OCI-LY3 (cell line): ENCODE measurements at regions not wholly inside any gene's neighbourhood (a gene's known extent, or its start where the extent isn't known, plus 50 kb on each side); places are given as distances from the start of the nearest gene placed in this dataset.

Experiments used
- H2AFZ ChIP-seq: fragments of 200-600, 300-600 bp; shearing (Covaris generic); 2 replicates; pipeline ENCODE4 v1.6.0; 2014; ENCODE audit warnings: antibody characterized with exemption, low read depth, low read length
- H3K27ac ChIP-seq: fragments of 200-600, 300-600 bp; sonication (generic); 2 replicates; pipeline ENCODE4 v1.5.1; 2014; ENCODE audit warnings: mild to moderate bottlenecking, low read length, moderate library complexity, mixed read lengths
- H3K27me3 ChIP-seq: fragments of 200-600, 300-600 bp; sonication (generic); 2 replicates; pipeline ENCODE4 v1.6.1; 2014; ENCODE audit warnings: low read depth, low read length, mixed read lengths
- H3K36me3 ChIP-seq: fragments of 200-600, 300-600 bp; sonication (generic); replicated peaks from 2 replicates; pipeline ENCODE3; 2014; ENCODE audit warnings: low read depth, low read length, mixed read lengths
- H3K4me1 ChIP-seq: fragments of 300-600, 200-600 bp; sonication (generic); 2 replicates; pipeline ENCODE4 v1.6.1; 2014; ENCODE audit warnings: low read length, mixed read lengths
- H3K4me2 ChIP-seq: fragments of 200-600, 300-600 bp; sonication (generic); 2 replicates; pipeline ENCODE4 v1.6.1; 2014; ENCODE audit warnings: low read length, mixed read lengths
- H3K4me3 ChIP-seq: fragments of 300-600, 200-600 bp; sonication (generic); 2 replicates; pipeline ENCODE4 v1.5.1; 2014; ENCODE audit warnings: antibody characterized with exemption, mild to moderate bottlenecking, low read length, moderate library complexity
- H3K79me2 ChIP-seq: fragments of 300-600, 200-600 bp; shearing (Covaris generic); 2 replicates; pipeline ENCODE4 v1.6.1; 2014; ENCODE audit warnings: mild to moderate bottlenecking, low read length, mixed read lengths
- H3K9ac ChIP-seq: fragments of 300-600, 200-600 bp; shearing (Covaris generic); 2 replicates; pipeline ENCODE4 v1.6.0; 2014; ENCODE audit warnings: mild to moderate bottlenecking, low read length, moderate library complexity
- H3K9me3 ChIP-seq: fragments of 200-600, 300-600 bp; shearing (Covaris generic); 2 replicates; pipeline ENCODE4 v1.6.1; 2014; ENCODE audit warnings: low read length, mixed read lengths; ENCODE audit not compliant: insufficient read depth
- H4K20me1 ChIP-seq: fragments of 200-600, 300-600 bp; sonication (generic); 2 replicates; pipeline ENCODE4 v1.6.1; 2016; ENCODE audit warnings: low read length, mixed read lengths; ENCODE audit not compliant: insufficient read depth
- EZH2phosphoT487 ChIP-seq: fragments of 200-600 bp; shearing (Covaris generic); IDR thresholded peaks from 2 replicates; pipeline ENCODE4 v1.6.1; 2018; ENCODE audit warnings: antibody characterized with exemption, mixed run types, low read depth
- TF ChIP-seq, protein P1 (sequence below): fragments of 200-600, 300-600 bp; sonication (generic); IDR thresholded peaks from 2 replicates; pipeline ENCODE4 v1.5.1; 2014; ENCODE audit warnings: antibody characterized with exemption, low read length, low read depth

- Histone ChIP-seq H3K4me1 (peaks cover 1% of the 10 kb centered on the region), H3K79me2 (no peaks in the 10 kb centered on the region), H3K27me3 (no peaks in the 10 kb centered on the region), H3K27ac (no peak overlapping the region), H3K9me3 (peaks cover 7% of the 10 kb centered on the region), H4K20me1 (no peaks in the 10 kb centered on the region), H3K9ac (no peak overlapping the region), H3K36me3 (peaks cover 13% of the 10 kb centered on the region), H3K4me2 (no peak overlapping the region), H2AFZ (no peak overlapping the region), H3K4me3 (no peak overlapping the region)
- no peak for TF ChIP-seq EZH2phosphoT487
- TF ChIP-seq, protein P1, sequence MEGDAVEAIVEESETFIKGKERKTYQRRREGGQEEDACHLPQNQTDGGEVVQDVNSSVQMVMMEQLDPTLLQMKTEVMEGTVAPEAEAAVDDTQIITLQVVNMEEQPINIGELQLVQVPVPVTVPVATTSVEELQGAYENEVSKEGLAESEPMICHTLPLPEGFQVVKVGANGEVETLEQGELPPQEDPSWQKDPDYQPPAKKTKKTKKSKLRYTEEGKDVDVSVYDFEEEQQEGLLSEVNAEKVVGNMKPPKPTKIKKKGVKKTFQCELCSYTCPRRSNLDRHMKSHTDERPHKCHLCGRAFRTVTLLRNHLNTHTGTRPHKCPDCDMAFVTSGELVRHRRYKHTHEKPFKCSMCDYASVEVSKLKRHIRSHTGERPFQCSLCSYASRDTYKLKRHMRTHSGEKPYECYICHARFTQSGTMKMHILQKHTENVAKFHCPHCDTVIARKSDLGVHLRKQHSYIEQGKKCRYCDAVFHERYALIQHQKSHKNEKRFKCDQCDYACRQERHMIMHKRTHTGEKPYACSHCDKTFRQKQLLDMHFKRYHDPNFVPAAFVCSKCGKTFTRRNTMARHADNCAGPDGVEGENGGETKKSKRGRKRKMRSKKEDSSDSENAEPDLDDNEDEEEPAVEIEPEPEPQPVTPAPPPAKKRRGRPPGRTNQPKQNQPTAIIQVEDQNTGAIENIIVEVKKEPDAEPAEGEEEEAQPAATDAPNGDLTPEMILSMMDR: no peak
Measured at GRCh38 chr14:98798099-98798498, 473.9 kb downstream of the BCL11B start.

- Histone ChIP-seq H3K36me3 (no peaks in the 10 kb centered on the region), H3K79me2 (no peaks in the 10 kb centered on the region), H3K27ac (no peak overlapping the region), H3K9me3 (no peaks in the 10 kb centered on the region), H2AFZ (no peak overlapping the region), H4K20me1 (no peaks in the 10 kb centered on the region), H3K27me3 (no peaks in the 10 kb centered on the region), H3K4me1 (no peaks in the 10 kb centered on the region), H3K4me3 (no peak overlapping the region), H3K4me2 (no peak overlapping the region), H3K9ac (no peak overlapping the region)
- TF ChIP-seq, protein P1: no peak
- TF ChIP-seq EZH2phosphoT487: no peak
Measured at GRCh38 chr14:98799891-98800290, 472.1 kb downstream of the BCL11B start.

GRCh38 chr14:98802044-98802443 lies 470.0 kb downstream of the BCL11B start:
- H3K9me3 ChIP-seq: no peaks in the 10 kb centered on the region
- TF ChIP-seq, protein P1: no peak
- TF ChIP-seq EZH2phosphoT487: no peak
- H3K79me2 ChIP-seq: no peaks in the 10 kb centered on the region
- no peak overlapping the region for H3K4me3 ChIP-seq
- H3K27ac ChIP-seq: no peak overlapping the region
- no peaks in the 10 kb centered on the region for H3K4me1 ChIP-seq
- no peaks in the 10 kb centered on the region for H3K36me3 ChIP-seq
- no peaks in the 10 kb centered on the region for H3K27me3 ChIP-seq
- no peak overlapping the region for H3K4me2 ChIP-seq
- no peak overlapping the region for H2AFZ ChIP-seq
- no peak overlapping the region for H3K9ac ChIP-seq
- H4K20me1 ChIP-seq: no peaks in the 10 kb centered on the region

DNA sequence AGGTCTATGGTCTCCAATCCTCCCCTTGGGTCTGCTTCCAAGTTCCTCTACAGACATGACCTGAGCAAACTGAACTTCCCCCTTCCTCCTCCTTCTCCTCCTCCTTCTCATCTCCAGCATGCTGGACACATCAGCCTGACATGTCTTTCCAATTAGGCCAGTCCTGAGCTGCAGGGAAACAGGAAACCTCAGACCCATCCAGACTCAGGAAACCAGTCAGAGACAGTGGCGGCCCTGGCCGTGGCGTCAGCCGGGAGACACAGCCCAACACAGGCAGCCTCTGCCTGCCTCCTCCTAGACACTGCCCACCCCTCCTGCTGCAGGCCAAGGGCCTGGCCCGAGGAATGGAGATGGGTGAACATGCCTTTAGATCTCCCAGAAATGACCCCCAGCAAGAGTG lies 468.8 kb downstream of the BCL11B start:
- Histone ChIP-seq H3K27me3 (no peaks in the 10 kb centered on the region), H3K36me3 (no peaks in the 10 kb centered on the region), H3K27ac (no peak overlapping the region), H4K20me1 (no peaks in the 10 kb centered on the region), H3K9ac (no peak overlapping the region), H3K9me3 (no peaks in the 10 kb centered on the region), H3K4me2 (no peak overlapping the region), H3K79me2 (no peaks in the 10 kb centered on the region), H3K4me1 (peaks cover 8% of the 10 kb centered on the region), H3K4me3 (no peak overlapping the region), H2AFZ (no peak overlapping the region)
- TF ChIP-seq EZH2phosphoT487: no peak
- TF ChIP-seq, protein P1: no peak
